Esophagus muscularis mucosa (tissue), 4 donors: ENCODE measurements at regions not wholly inside any gene's neighbourhood (a gene's known extent, or its start where the extent isn't known, plus 50 kb on each side); places are given as distances from the start of the nearest gene placed in this dataset.
A peak's percentile ranks its signal among the peaks of the same experiment; 100 is the strongest.

Experiments
- DNase-seq: peaks from one replicate; pipeline ENCODE4 v3.0.0-alpha.2; 2017; ENCODE audit errors: extremely low spot score
- H3K27ac ChIP-seq, 4 donors: fragments of 200-600 bp; sonication (generic); replicated peaks in 1 of 4; 1 replicate in 3 of 4; 2 replicates in 1 of 4; pipeline ENCODE4 v1.5.1; 2016 to 2019; ENCODE audit warnings: mild to moderate bottlenecking in 1 of 4
- H3K27me3 ChIP-seq, 4 donors: fragments of 200-600 bp; sonication (generic); one replicate each; pipeline versions ENCODE4 v1.5.1 to v1.6.0; 2016 to 2019
- H3K36me3 ChIP-seq, 4 donors: fragments of 200-600 bp; sonication (generic); one replicate each; pipeline ENCODE4 v1.5.1; 2016 to 2019
- H3K4me1 ChIP-seq, 4 donors: fragments of 200-600 bp; sonication (generic); one replicate each; pipeline ENCODE4 v1.5.1; 2016 to 2019
- H3K4me3 ChIP-seq, 4 donors: fragments of 200-600 bp; sonication (generic); 1 replicate in 2 of 4; 2 replicates in 2 of 4; pipeline ENCODE4 v1.5.1; 2016 to 2019; ENCODE audit warnings: mild to moderate bottlenecking in 4 of 4, moderate library complexity in 1 of 4
- H3K9me3 ChIP-seq, 4 donors: fragments of 200-600 bp; sonication (generic); 1 replicate in 3 of 4; 2 replicates in 1 of 4; pipeline ENCODE4 v1.5.1; 2016 to 2019
- CTCF ChIP-seq, 3 experiments: fragments of 200-600 bp in 2 of 3; fragments of 450-650 bp in 1 of 3; sonication (generic) in 2 of 3; IDR thresholded peaks; one replicate each; pipeline ENCODE4 v1.5.1; 2017 to 2019; ENCODE audit warnings: antibody characterized with exemption in 3 of 3, mild to moderate bottlenecking in 2 of 3, moderate library complexity in 1 of 3
- EP300 ChIP-seq: sonication (generic); formaldehyde crosslinking; IDR thresholded peaks from one replicate; pipeline ENCODE4 v1.6.1; 2017; ENCODE audit warnings: antibody characterized with exemption
- POLR2A ChIP-seq: fragments of 450-650 bp; IDR thresholded peaks from one replicate; pipeline ENCODE4 v1.6.1; 2017; ENCODE audit warnings: antibody characterized with exemption, moderate library complexity, mild to moderate bottlenecking, low read depth
- POLR2AphosphoS5 ChIP-seq, 2 donors: sonication (generic); formaldehyde crosslinking; IDR thresholded peaks; one replicate each; pipeline ENCODE4 v1.6.1; 2017; ENCODE audit warnings: antibody characterized with exemption in 2 of 2
- WGBS: methylation state at CpG from one replicate; pipeline ENCODE4 v1.1.5; 2018; 5-methylcytosine and 5-hydroxymethylcytosine counted together
- intact Hi-C: fragments of 100-400 bp; cut with DNase I; formaldehyde crosslinking; loops from one replicate; pipeline ENCODE4 v1.15.1; 2023

- Histone ChIP-seq H3K36me3 (no peaks in the 10 kb centered on the region), H3K9me3 (no peaks in the 10 kb centered on the region), H3K4me1 (peaks cover 0 to 18% (median 10%) of the 10 kb centered on the region in 4 donors), H3K27me3 (no peaks in the 10 kb centered on the region), H3K27ac (no peak overlapping the region), H3K4me3 (no peak overlapping the region)
- WGBS: 72% methylated on average over 6 of the region's 6 CpGs
- intact Hi-C loops: no loop called here
- TF ChIP-seq POLR2A (no peak), EP300 (no peak), POLR2AphosphoS5 (IDR thresholded peaks at IDR 0.05) (no peak), CTCF (IDR thresholded peaks at IDR 0.05) (no peak)
- no peak for DNase-seq
These were observed 145.0 kb downstream of the CAND1 start for GRCh38 chr12:67414011-67414715.

GRCh38 chr12:67415473-67415872, 146.3 kb downstream of the CAND1 start:
- H3K36me3 ChIP-seq: no peaks in the 10 kb centered on the region
- peaks cover 0 to 14% (median 10%) of the 10 kb centered on the region in 4 donors for H3K4me1 ChIP-seq
- DNase-seq: no peak
- H3K4me3 ChIP-seq: no peak overlapping the region
- no peaks in the 10 kb centered on the region for H3K27me3 ChIP-seq
- no peaks in the 10 kb centered on the region for H3K9me3 ChIP-seq
- 54% methylated on average over 4 of the region's 4 CpGs for WGBS
- no peak overlapping the region for H3K27ac ChIP-seq
- intact Hi-C loops: no loop called here
- TF ChIP-seq CTCF (IDR thresholded peaks at IDR 0.05) (peak in 2 of 3 experiments; percentile 15 to 30), EP300 (no peak)

- intact Hi-C loops: no loop called here
- no peak for DNase-seq
- Histone ChIP-seq H3K27me3 (no peaks in the 10 kb centered on the region), H3K4me3 (no peak overlapping the region), H3K9me3 (no peaks in the 10 kb centered on the region), H3K36me3 (no peaks in the 10 kb centered on the region), H3K4me1 (no peaks in the 10 kb centered on the region), H3K27ac (no peak overlapping the region)
- TF ChIP-seq POLR2AphosphoS5 (IDR thresholded peaks at IDR 0.05): no peak
- no peak for TF ChIP-seq EP300
- TF ChIP-seq CTCF (IDR thresholded peaks at IDR 0.05): no peak
- WGBS: 98% methylated on average over 7 of the region's 7 CpGs
These were observed 150.7 kb downstream of the CAND1 start for GRCh38 chr12:67419810-67420209.

- TF ChIP-seq POLR2AphosphoS5 (IDR thresholded peaks at IDR 0.05) (no peak), EP300 (no peak), POLR2A (no peak), CTCF (IDR thresholded peaks at IDR 0.05) (no peak)
- intact Hi-C loops: no loop called here
- Histone ChIP-seq H3K27ac (no peak overlapping the region), H3K9me3 (no peaks in the 10 kb centered on the region), H3K4me3 (no peak overlapping the region), H3K36me3 (no peaks in the 10 kb centered on the region), H3K4me1 (no peaks in the 10 kb centered on the region), H3K27me3 (no peaks in the 10 kb centered on the region)
- DNase-seq: no peak
- 96% methylated on average over 3 of the region's 3 CpGs for WGBS
These were observed 151.3 kb downstream of the CAND1 start for GRCh38 chr12:67420506-67420905.

- Histone ChIP-seq H3K4me1 (peaks cover 0 to 8% (median 3%) of the 10 kb centered on the region in 4 donors), H3K36me3 (no peaks in the 10 kb centered on the region), H3K4me3 (no peak overlapping the region), H3K27ac (no peak overlapping the region), H3K27me3 (no peaks in the 10 kb centered on the region), H3K9me3 (no peaks in the 10 kb centered on the region)
- intact Hi-C loops: no loop called here
- no peak for TF ChIP-seq POLR2AphosphoS5 (IDR thresholded peaks at IDR 0.05)
- no peak for TF ChIP-seq CTCF (IDR thresholded peaks at IDR 0.05)
- TF ChIP-seq POLR2A: no peak
- TF ChIP-seq EP300: no peak
- 90% methylated on average over 3 of the region's 3 CpGs for WGBS
- DNase-seq: no peak
These were observed 152.9 kb downstream of the CAND1 start for GRCh38 chr12:67422081-67422480.
